Forelimb muscle (tissue), 1 donor: ENCODE measurements at regions not wholly inside any gene's neighbourhood (a gene's known extent, or its start where the extent isn't known, plus 50 kb on each side); places are given as distances from the start of the nearest gene placed in this dataset.

Experiments
- DNase-seq: peaks from one replicate; pipeline ENCODE4 v3.0.0-alpha.2; 2013; ENCODE audit warnings: low read depth

GRCh38 chr12:46910830-46911229, 85.0 kb upstream of the SLC38A4 start:
- no peak for DNase-seq

- DNase-seq: no peak
Observed at GRCh38 chr12:46914336-46914735, 88.5 kb upstream of the SLC38A4 start.

GRCh38 chr12:46915082-46915481, 89.3 kb upstream of the SLC38A4 start:
- DNase-seq: peak; percentile 41

- DNase-seq: peak; percentile 83
Observed at GRCh38 chr12:46915836-46916235, 90.0 kb upstream of the SLC38A4 start.

- DNase-seq: no peak
Observed at GRCh38 chr12:46916796-46917419, 91.1 kb upstream of the SLC38A4 start.

- no peak for DNase-seq
Observed at GRCh38 chr12:46917821-46918220, 92.0 kb upstream of the SLC38A4 start.

DNA sequence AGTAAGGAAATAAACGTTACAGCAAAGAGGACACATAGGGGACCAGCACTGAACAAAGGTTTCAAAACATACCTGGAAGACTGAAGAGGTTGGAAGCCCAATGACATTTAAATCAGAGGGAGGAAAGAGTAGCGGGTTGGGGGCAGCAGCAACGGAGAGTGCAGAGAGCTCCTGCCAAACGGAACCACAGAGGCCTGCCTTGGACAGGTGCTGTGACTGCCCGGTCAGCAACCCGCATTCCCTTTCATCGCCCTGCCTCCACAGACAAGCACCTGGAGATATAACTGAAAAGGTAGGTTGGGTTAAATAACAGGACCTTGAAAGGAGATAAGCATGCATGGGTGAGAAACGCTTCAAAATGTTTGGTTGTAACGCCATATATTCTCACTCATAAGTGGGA, 92.8 kb upstream of the SLC38A4 start:
- DNase-seq: no peak

GRCh38 chr12:46919666-46920400, 94.0 kb upstream of the SLC38A4 start:
- no peak for DNase-seq

- DNase-seq: no peak
Observed at GRCh38 chr12:46920499-46920898, 94.7 kb upstream of the SLC38A4 start.

DNA sequence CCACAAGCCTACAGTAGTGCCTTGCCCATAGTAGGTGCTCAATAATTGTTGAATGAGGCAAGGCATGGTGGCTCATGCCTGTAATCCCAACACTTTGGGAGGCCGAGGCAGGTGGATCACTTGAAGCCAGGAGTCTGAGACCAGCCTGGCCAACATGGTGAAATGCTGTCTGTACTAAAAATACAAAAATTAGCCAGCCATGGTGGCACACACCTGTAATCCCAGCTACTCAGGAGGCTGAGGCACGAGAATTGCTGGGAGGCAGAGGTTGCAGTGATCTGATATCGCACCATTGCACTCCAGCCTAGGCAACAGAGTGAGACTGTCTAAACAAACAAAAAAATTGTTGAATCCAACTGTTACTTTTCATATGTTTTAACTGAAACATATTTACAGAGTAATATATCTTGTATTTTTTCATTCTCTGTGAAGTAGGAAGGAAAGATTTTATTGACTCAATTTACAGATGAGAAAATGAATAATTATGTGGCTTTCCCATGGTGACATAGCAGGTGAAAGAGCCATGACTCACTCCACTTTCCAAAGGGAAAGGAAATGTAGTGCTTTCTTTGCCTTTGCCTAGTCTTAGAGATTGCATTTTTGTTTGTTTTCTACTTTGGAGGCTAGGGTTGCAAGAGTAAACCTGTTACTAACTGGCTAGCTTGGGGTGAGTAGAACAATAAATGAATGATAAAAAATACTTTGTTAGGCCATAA, 95.4 kb upstream of the SLC38A4 start:
- no peak for DNase-seq

- DNase-seq: no peak
Observed at GRCh38 chr12:46921764-46922133, 96.0 kb upstream of the SLC38A4 start.

DNA sequence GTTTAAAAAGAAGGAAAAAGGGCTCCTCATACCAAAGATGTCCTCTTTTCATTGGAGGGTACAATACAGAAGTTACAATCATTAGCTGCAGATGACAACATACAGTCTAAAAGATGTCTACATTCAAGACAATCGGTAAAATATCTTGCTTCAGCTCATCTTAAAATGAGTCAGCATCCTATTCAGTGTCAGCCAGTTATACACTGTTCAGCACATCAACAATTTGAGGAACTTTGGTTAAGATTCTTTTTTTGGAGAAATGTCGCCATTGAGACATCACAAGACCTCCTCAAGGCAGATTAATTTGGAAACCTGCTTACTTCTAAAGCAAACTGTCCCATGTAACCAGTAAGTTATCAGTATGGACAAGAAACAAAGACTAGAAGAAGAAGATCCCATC, 100.7 kb upstream of the SLC38A4 start:
- DNase-seq: no peak

DNA sequence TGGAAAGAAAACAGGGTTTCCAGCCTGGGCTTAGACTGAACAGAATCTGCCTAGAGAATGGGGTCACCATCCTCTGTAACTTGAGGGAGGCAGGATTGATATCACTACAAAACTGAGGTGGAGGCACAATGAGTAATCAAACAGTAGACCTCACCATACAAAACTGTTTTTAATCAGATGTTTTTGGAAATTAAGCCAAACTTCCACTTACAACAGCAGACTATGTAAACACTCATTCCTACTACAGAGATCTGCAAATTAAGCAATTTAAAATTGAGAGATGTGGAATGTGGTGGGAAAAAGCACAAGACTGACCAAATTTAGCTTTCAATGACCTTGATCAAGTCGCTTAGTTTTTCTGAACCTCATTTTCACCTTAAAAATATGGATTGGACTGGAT, 104.3 kb upstream of the SLC38A4 start:
- no peak for DNase-seq

GRCh38 chr12:46933947-46934346, 108.2 kb upstream of the SLC38A4 start:
- no peak for DNase-seq

DNA sequence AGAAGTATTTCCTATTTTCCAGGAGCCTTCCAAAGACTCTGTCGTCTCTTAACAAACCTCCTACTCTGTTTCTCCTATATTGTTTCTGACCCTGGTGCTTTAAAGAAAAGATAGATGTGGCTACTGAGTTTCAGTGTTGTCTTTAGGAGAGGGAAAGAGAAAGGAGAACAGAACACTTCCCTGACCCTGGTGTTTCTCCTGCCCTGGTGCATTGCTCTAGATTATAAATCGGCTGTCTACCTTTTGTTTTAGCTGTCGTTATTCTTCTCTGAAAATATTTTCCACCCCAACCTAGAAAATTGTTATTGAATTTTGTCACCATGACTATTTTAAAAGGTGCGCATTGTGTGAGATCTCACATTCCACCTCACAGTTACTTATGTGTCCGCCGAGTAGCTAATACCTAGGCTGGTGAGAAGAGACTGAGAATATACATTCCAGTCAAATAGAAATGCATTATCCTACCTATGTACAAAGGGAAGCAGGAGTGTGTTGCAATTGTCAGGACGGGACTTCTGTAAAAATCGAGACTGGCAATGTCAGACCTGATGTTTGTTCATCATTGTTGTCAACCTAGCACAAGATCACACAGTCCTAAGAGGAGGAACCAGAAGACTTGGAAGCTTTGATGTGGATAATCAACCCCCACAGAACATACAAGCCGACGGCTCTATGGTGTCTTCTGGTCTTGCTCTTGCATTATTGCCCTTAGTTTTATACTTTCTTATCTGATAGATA, 108.7 kb upstream of the SLC38A4 start:
- DNase-seq: no peak

DNA sequence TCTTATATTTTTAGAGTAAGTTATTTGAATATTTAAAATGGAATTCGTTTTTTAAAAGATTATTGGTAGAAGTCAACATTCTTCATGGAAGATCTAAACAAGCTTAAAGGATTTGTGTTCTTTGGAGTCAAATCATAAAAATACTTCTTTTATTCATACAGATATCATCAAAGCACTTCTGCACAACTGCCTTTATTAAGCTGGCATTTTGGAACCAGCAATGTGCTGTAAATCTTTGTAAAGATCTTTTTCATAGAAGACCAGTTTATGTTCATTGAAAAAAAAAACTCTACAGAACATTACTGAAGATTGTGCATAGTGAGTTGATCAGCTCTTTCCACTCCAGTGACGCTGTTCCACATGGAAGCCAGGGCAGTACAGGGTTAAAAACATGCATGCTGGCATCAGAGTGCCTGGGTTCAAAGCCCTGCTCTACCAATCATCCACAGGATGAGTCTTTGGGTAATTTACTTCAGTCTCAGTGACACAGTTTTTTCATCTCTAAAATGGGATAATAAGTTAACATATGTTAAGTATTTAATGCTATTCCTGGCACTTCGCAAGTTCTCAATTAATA, 109.6 kb upstream of the SLC38A4 start:
- DNase-seq: no peak

DNA sequence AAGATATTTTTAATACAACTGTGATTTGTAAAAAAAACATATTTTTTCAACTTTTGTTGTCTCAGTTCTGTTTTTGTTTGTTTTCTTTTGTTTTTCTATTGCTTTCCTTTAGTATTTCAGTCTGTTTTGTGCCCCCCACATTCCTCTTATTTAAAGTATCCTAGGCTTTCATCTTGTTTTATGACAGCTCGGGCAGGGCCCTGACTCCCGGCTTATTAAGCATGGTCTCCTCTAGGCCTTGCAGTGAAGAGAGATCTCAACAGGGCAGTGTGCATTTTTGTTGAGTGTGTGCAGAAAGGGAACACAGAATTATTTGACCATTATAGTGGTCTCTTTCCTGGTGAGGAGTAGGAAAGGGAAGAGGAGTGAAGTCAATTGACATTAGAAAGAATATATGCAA, 110.2 kb upstream of the SLC38A4 start:
- no peak for DNase-seq

DNA sequence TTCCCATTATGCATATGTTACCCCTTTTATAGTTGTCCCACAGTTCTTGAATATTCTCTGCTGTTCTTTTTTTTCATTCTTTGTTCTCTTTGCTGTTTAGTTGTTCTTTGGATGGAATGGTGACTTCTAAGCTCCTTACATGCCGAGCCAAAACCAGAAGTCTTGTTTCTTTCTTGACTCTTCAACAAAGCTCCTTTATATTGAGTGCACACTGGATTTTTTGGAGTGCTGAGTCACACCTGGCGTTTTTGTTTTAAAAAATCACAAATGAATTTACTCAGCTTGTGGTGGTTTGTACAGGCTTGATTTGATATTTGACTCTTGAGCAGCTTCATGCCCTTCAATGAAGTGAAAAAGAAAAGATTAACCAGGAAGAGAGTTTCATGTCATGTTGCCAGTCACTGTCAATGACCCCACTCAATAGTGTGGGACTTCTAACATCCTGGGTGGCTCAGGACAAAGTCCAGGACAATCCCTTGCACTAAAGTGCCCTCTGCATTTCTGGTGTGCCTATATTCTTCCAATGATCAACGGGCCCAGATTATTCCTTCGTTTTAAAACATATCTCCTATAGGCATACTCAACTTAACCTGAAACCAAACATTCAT, 112.4 kb upstream of the SLC38A4 start:
- no peak for DNase-seq

DNA sequence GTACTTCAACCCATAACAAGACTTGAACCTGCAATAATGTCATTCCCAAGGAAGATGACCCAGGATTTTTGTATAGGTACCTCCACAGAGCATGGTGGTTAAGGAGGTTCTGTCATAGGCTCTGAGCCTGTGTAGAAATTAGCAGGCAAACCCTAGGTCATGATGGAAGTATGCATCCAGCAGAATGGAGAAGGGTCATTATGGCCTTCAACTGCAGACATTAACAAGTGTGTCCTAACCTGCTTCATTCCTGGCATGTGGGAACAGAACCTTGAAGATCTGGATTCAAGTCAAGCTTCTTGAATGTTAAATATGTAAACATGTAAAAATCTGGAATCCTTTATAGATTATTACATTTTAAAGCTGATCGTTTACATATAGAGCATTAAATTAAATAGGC, 116.2 kb upstream of the SLC38A4 start:
- no peak for DNase-seq

- DNase-seq: no peak
Observed at GRCh38 chr12:46942579-46942978, 116.8 kb upstream of the SLC38A4 start.

GRCh38 chr12:46944088-46944487, 118.3 kb upstream of the SLC38A4 start:
- peak; percentile 34 for DNase-seq

DNA sequence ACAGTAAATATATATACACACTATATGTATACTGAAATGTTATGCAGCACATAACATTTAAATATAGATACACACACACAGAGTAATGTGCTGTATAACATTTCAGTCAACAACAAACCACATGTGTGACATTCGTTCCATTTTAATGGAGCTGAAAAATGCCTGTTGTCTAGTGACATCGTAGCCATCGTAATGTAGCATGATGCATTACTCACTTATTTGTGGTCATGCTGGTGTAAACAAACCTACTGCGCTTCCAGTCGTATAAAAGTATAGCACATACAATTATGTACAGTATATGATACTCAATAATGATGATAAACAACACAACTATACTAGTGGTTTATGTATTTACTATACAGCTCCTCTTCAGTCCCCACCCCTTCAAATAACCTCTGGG, 119.0 kb upstream of the SLC38A4 start:
- DNase-seq: no peak
